Prostate gland (tissue), 2 donors: ENCODE measurements at regions not wholly inside any gene's neighbourhood (a gene's known extent, or its start where the extent isn't known, plus 50 kb on each side); places are given as distances from the start of the nearest gene placed in this dataset.

Source experiments
- DNase-seq: peaks from one replicate; pipeline ENCODE4 v3.0.0-alpha.2; 2019; ENCODE audit warnings: low spot score
- H3K27ac ChIP-seq, 2 donors: fragments of 200-600 bp; sonication (generic); 2 replicates each; pipeline ENCODE4 v1.5.1; 2017 to 2019
- H3K27me3 ChIP-seq: fragments of 200-600 bp; sonication (generic); replicated peaks from 2 replicates; pipeline ENCODE4 v1.5.1; 2019; ENCODE audit not compliant: insufficient read depth
- H3K36me3 ChIP-seq, 2 donors: fragments of 200-600 bp; sonication (generic); 1 replicate in 1 of 2; 2 replicates in 1 of 2; pipeline versions ENCODE4 v1.5.1 to v1.8.1; 2017 to 2019
- H3K4me1 ChIP-seq: fragments of 200-600 bp; sonication (generic); replicated peaks from 2 replicates; pipeline ENCODE4 v1.5.1; 2019
- H3K4me3 ChIP-seq, 2 donors: fragments of 200-600 bp; sonication (generic); 2 replicates each; pipeline ENCODE4 v1.5.1; 2017 to 2019
- H3K9me3 ChIP-seq: fragments of 200-600 bp; sonication (generic); 2 replicates; pipeline ENCODE4 v1.5.1; 2017
- CTCF ChIP-seq, 4 experiments: fragments of 200-600 bp in 2 of 4; fragments of 450-650 bp in 2 of 4; sonication (generic) in 2 of 4; IDR thresholded peaks; 1 replicate in 3 of 4; 2 replicates in 1 of 4; pipeline ENCODE4 v1.5.1; 2016 to 2019; ENCODE audit warnings: antibody characterized with exemption in 4 of 4, mild to moderate bottlenecking in 2 of 4, moderate library complexity in 2 of 4
- POLR2A ChIP-seq: fragments of 450-650 bp; IDR thresholded peaks from one replicate; pipeline ENCODE4 v1.6.1; 2016; ENCODE audit warnings: antibody characterized with exemption, mild to moderate bottlenecking
- POLR2AphosphoS5 ChIP-seq: sonication (generic); formaldehyde crosslinking; IDR thresholded peaks from one replicate; pipeline ENCODE4 v1.6.1; 2017; ENCODE audit warnings: antibody characterized with exemption
- WGBS: methylation state at CpG from one replicate; pipeline ENCODE4 v1.1.5; 2018; 5-methylcytosine and 5-hydroxymethylcytosine counted together
- intact Hi-C: fragments of 100-400 bp; cut with DNase I; formaldehyde crosslinking; loops from one replicate; pipeline ENCODE4 v1.14.2; 2022

GRCh38 chr13:99823961-99824360 lies 147.6 kb downstream of the ZIC5 start:
- intact Hi-C loops, result no loop called here
- WGBS, result 84% methylated on average over 2 of the region's 2 CpGs
- Histone ChIP-seq H3K36me3 (no peaks in the 10 kb centered on the region), H3K27ac (no peak overlapping the region), H3K4me1 (no peaks in the 10 kb centered on the region), H3K9me3 (no peaks in the 10 kb centered on the region), H3K4me3 (no peak overlapping the region), H3K27me3 (no peaks in the 10 kb centered on the region)
- no peak for DNase-seq
- TF ChIP-seq POLR2AphosphoS5 (no peak), CTCF (IDR thresholded peaks at IDR 0.05) (no peak), POLR2A (no peak)

- no peaks in the 10 kb centered on the region for H3K36me3 ChIP-seq
- H3K4me1 ChIP-seq, result no peaks in the 10 kb centered on the region
- no peak for TF ChIP-seq POLR2AphosphoS5
- TF ChIP-seq POLR2A, result no peak
- TF ChIP-seq CTCF (IDR thresholded peaks at IDR 0.05), result no peak
- H3K9me3 ChIP-seq, result no peaks in the 10 kb centered on the region
- WGBS, result 53% methylated on average over 2 of the region's 2 CpGs
- intact Hi-C loops, result no loop called here
- H3K27ac ChIP-seq, result no peak overlapping the region
- H3K4me3 ChIP-seq, result no peak overlapping the region
- no peaks in the 10 kb centered on the region for H3K27me3 ChIP-seq
- no peak for DNase-seq
Measured at GRCh38 chr13:99822820-99823219, 148.7 kb downstream of the ZIC5 start.

- no peak overlapping the region for H3K27ac ChIP-seq
Measured at GRCh38 chr13:99821741-99822140, 149.8 kb downstream of the ZIC5 start.

GRCh38 chr13:99819967-99820366 lies 151.6 kb downstream of the ZIC5 start:
- H3K27me3 ChIP-seq, result no peaks in the 10 kb centered on the region
- no peak overlapping the region for H3K27ac ChIP-seq
- WGBS, result 68% methylated on average over 7 of the region's 7 CpGs
- no peaks in the 10 kb centered on the region for H3K36me3 ChIP-seq
- TF ChIP-seq CTCF (IDR thresholded peaks at IDR 0.05), result no peak
- TF ChIP-seq POLR2AphosphoS5, result no peak
- TF ChIP-seq POLR2A, result no peak
- intact Hi-C loops, result no loop called here
- H3K4me3 ChIP-seq, result no peak overlapping the region
- DNase-seq, result no peak
- H3K4me1 ChIP-seq, result no peaks in the 10 kb centered on the region
- H3K9me3 ChIP-seq, result no peaks in the 10 kb centered on the region

More at GRCh38 chr13:99821741-99822140, 149.8 kb downstream of the ZIC5 start:
- WGBS, result 88% methylated on average over 3 of the region's 3 CpGs
- Histone ChIP-seq H3K4me1 (no peaks in the 10 kb centered on the region), H3K27me3 (no peaks in the 10 kb centered on the region), H3K4me3 (no peak overlapping the region), H3K9me3 (no peaks in the 10 kb centered on the region), H3K36me3 (no peaks in the 10 kb centered on the region)
- intact Hi-C loops, result no loop called here
- TF ChIP-seq POLR2AphosphoS5 (no peak), POLR2A (no peak)
- no peak for DNase-seq

- H3K27ac ChIP-seq, result no peak overlapping the region
- H3K4me3 ChIP-seq, result no peak overlapping the region
- no peaks in the 10 kb centered on the region for H3K4me1 ChIP-seq
- no peaks in the 10 kb centered on the region for H3K9me3 ChIP-seq
- 95% methylated on average over 2 of the region's 2 CpGs for WGBS
- no peak for TF ChIP-seq POLR2AphosphoS5
- no peak for TF ChIP-seq CTCF (IDR thresholded peaks at IDR 0.05)
- TF ChIP-seq POLR2A, result no peak
- intact Hi-C loops, result no loop called here
- H3K36me3 ChIP-seq, result no peaks in the 10 kb centered on the region
- DNase-seq, result no peak
- H3K27me3 ChIP-seq, result no peaks in the 10 kb centered on the region
Measured at GRCh38 chr13:99816321-99816720, 155.2 kb downstream of the ZIC5 start.
